Urothelium cell line (cell line): ENCODE measurements at regions not wholly inside any gene's neighbourhood (a gene's known extent, or its start where the extent isn't known, plus 50 kb on each side); places are given as distances from the start of the nearest gene placed in this dataset.
"Not testable (repeated sequence)": the region's sequence is repeated elsewhere in the genome, so short reads cannot be mapped to it uniquely, and the experiment has no call there.

Experiments
- DNase-seq: peaks from one replicate; pipeline ENCODE4 v3.0.0; 2011; ENCODE audit warnings: low spot score, mixed read lengths
- FAIRE-seq: peaks from 2 replicates; lab custom pipeline; 2011; peaks lifted over from hg19 to GRCh38; lab: Jason Lieb, UNC

DNA sequence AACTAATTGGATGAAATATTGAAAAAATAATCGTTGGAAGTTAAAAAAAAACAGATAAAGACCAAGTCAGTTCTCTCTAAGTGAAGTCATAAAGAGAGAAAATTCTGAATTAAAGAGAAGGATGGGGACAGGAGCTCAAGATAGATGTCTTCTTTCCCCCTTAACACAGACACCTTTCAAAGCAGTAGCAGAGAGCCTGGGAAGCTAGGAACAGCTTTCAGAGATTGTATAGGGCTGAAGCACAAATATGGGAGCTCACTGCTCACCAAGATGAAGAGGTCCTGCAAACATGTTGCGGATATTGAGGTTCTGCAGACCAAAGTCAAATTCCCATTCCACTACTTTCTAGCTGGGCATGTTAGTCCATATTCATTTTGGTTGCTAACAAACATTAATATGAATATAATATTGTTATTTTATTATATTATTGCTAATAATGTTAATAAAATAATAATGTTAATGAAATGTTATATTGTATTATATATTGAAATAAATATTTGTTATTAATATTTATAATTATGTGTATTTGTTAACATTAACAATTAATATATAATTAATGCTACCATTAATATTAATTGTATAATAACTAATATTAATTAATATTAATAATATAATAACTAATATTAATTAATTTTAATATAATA lies 319.1 kb downstream of the OXSM start:
- no peak for DNase-seq
- no peak for FAIRE-seq

GRCh38 chr3:26114851-26115250 lies 325.0 kb downstream of the OXSM start:
- FAIRE-seq (no peak), DNase-seq (no peak)

DNA sequence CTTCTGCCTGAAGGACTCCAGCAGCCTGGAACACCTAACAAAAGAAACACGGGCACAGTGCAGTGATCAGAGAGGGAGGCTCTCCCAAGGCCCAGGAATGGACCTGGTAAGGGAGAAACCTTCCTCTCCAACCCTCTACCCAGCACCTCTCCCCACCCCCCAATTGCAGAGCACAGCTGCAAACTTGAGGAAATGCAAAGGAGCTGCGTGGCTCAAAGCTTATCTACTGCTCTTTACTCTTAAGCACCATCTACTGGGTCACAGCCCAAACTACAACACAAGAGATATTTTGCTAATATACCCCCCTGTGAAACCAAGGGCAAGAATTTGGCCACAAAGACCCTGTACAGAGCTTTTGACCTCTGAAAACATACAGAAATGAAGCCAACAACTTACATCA lies 328.3 kb downstream of the OXSM start:
- DNase-seq, result no peak
- no peak for FAIRE-seq

DNA sequence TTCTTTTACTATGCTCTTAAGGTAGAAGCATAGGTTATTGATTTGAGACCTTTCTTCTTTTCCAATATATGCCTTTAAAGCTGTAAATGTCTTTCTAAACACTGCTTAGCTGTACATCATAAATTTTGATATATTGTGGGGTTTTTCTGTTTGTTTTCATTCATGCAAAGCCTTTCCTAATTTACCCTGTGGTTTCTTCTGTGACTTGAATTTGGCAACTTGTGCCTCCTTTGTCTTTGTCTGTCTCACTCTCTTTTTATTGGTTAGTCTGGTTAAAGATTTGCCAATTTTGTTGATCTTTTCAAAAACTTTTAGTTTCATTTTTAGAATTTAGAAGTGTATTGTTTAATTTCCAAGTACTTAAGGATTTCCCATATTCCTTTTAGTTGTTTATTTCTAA lies 343.1 kb downstream of the OXSM start:
- DNase-seq (no peak), FAIRE-seq (no peak)

DNA sequence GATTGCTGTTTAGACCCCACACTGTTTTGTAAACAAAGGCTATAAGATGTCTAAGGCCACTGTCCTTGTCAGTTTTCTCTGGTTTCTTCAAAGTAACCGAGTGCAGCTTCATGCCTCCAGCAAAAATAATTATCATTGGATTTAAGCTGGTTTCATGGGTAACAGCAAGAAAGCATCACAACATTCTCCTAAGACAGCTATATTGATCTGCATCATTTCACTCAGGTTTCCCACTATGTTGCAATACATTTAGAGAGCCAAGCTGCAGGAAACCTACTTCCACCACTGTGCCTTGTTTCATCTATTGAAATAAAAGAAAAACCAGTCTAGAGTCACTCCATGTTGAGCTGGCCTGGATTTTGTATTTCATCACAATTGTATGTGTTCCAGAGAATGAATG lies 351.4 kb downstream of the OXSM start:
- FAIRE-seq (no peak), DNase-seq (no peak)

GRCh38 chr3:26145769-26146168 lies 355.9 kb downstream of the OXSM start:
- DNase-seq (no peak), FAIRE-seq (no peak)

DNA sequence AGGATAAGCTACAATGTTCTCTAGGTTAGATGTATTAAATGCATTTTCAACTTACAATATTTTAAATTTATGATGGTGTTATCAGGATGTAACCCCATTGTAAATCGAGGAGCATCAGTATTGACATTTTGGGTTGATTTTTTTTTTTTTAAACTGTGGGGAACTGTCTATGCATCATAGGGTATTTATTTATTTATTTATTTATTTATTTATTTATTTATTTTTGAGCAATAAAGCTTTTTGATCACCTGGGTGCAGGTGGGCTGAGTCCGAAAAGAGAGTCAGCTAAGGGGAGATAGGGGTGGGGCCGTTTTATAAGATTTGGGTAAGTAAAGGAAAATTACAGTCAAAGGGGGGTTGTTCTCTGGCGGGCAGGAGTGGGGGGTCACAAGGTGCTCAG lies 367.5 kb downstream of the OXSM start:
- DNase-seq, FAIRE-seq: not testable (repeated sequence)

- FAIRE-seq (no peak), DNase-seq (no peak)
These were observed 381.1 kb downstream of the OXSM start for GRCh38 chr3:26171006-26171405.

GRCh38 chr3:26191556-26191955 lies 401.7 kb downstream of the OXSM start:
- FAIRE-seq, result no peak
- no peak for DNase-seq

- FAIRE-seq (no peak), DNase-seq (no peak)
These were observed 403.7 kb downstream of the OXSM start for GRCh38 chr3:26193558-26193957.

DNA sequence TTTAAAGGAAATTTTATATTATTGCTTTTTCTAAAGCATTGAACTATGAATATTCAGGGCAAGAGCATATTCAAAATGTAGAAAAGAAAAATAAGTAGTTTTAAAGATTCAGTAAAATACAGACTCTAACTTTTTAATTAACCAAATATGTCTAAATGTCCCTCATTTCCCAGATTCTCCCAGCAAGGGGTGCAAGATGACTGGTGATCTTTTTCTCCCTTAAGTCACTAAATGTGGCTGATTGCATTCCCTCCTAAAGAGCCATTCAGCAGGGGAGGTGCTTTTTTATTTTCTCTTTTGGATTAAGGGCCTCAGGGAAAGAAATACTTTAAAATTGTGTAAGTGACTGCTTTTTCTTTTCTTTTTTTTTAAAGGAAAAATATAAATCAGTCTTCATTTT lies 406.9 kb downstream of the OXSM start:
- no peak for DNase-seq
- no peak for FAIRE-seq

DNA sequence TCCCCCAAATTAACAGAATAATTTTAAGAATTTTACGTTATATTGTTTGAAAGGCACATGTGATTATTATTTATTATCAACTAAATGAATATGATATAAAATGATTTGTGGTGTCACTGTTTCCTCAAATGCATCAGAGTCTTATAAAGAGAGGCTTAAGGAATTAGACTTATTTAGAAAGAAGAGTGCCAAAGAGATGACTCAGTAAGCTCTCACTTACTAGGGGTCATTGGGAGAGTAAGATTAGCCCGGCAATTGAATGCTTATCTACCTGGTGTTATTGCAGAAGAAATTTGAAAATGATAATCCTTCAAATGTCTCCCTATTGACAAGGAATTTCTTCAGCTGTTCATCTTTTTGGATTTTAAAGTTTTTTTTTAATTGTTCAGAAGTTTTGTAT lies 408.7 kb downstream of the OXSM start:
- DNase-seq, result no peak

GRCh38 chr3:26202169-26202568 lies 412.3 kb downstream of the OXSM start:
- no peak for DNase-seq
- FAIRE-seq, result no peak

More for the DNA sequence above, 408.7 kb downstream of the OXSM start:
- no peak for FAIRE-seq

GRCh38 chr3:26205475-26205874 lies 415.6 kb downstream of the OXSM start:
- no peak for FAIRE-seq
- no peak for DNase-seq

- no peak for DNase-seq
- FAIRE-seq, result no peak
These were observed 414.4 kb upstream of the LRRC3B start for GRCh38 chr3:26208201-26208600.

DNA sequence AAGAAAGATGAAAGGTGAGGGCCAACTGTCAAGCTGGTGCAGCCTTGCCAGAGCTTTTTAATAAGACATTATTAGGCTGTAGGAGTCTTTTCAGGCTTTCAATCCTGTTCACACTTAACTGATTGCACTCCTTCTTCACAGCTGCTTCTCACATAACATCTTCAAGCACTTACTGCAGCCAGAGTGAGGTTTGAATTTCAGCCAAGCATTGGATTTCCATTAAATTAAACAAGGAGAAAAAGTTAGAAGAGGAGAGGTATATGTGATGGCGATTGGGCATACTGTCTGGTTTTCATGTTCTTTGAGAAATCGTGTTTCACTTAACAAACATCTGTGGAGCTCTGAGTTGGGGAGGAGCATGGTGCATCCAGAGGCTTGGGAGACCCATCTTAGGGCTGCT lies 392.8 kb upstream of the LRRC3B start:
- FAIRE-seq (no peak), DNase-seq (no peak)

DNA sequence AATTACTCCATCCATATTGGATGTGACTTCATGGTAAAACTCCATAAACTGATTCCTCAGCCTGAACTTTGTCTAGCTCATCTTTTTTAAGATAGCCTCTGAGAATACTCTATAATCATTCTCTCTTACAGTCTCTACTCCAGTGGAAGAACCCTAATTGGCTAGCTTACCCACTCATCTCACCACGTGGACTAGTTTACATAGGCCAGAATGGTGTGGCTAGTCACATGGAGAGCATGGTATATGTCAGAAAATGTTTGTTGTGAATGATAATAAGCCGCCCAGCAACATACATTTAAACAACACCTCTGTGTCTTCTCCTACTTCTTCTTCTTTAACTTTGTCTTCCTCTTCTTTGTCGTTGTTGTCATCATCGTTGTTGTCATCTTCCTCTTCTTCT lies 389.2 kb upstream of the LRRC3B start:
- no peak for DNase-seq
- FAIRE-seq, result no peak

- DNase-seq, result no peak
- no peak for FAIRE-seq
These were observed 386.0 kb upstream of the LRRC3B start for GRCh38 chr3:26236531-26236930.

GRCh38 chr3:26237036-26237682 lies 385.4 kb upstream of the LRRC3B start:
- FAIRE-seq (no peak), DNase-seq (no peak)

- not testable (repeated sequence) for FAIRE-seq, DNase-seq
These were observed 378.0 kb upstream of the LRRC3B start for GRCh38 chr3:26244586-26244985.

DNA sequence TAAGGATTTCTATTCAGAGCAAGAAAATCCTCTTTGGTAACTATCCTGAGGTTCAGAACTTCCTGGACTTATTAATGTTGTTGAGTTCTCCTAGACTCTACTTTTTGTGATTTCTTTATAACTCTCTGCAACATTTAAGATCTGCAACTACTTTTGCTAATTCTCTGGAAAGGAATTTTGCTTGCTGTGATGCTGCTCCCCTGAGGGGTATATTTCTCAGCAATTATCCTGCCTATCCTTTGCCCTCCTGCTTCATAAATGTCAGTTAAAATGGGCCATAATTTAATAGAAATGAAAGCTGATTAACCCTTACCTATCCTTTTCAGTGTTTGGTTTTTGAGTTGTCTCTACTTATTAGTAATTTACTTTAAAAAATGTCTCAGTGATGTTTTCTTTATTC lies 377.3 kb upstream of the LRRC3B start:
- no peak for FAIRE-seq
- no peak for DNase-seq

DNA sequence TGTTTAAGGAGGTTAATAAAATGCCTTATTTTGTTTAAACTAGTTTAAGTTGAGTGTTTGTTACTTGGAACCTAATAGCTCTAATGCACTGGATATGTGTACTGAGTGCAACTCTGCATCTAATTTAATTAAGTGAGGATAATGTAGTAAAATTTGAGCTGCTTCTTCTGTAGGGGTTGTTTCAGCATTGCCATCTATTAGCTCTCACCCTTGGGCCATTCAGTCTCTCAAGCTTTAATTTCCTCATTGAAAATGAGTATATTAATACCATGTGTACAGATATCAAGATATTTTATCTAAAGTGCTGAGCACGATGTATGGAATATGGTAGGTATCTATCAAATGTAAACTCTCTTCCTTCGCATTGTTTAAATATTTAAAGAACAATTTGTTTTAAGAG lies 375.7 kb upstream of the LRRC3B start:
- no peak for FAIRE-seq
- no peak for DNase-seq

GRCh38 chr3:26247712-26248111 lies 374.9 kb upstream of the LRRC3B start:
- DNase-seq (no peak), FAIRE-seq (no peak)
